ENCODE measurements at regions not wholly inside any gene's neighbourhood (a gene's known extent, or its start where the extent isn't known, plus 50 kb on each side); places are given as distances from the start of the nearest gene placed in this dataset.

DNA sequence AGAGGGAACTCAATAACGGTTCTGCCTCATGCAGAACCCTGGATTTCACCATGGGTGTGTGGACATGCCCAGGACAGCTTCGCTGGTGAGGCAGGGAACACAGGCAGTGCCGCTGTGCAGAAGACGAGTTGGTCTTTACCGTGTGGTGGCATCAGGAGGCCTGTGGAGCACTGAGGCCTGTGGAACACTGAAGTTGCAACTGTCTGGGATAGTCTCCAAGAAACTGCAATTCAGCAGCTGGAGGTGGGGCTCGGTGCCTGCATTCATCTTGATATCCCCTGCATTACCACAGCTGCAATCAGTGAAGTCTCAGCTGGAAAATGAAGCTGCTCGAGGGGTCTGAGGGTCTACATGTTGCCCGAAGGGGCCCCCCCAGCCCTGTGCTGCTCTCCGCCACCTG lies 202.4 kb upstream of the CDH4 start:
- no peak overlapping the region for H3K4me3 ChIP-seq (ENCODE audit: low read depth, low read length)
- no peak for TF ChIP-seq CTCF (IDR thresholded peaks at IDR 0.05; ENCODE audit: low read depth, low read length)

DNA sequence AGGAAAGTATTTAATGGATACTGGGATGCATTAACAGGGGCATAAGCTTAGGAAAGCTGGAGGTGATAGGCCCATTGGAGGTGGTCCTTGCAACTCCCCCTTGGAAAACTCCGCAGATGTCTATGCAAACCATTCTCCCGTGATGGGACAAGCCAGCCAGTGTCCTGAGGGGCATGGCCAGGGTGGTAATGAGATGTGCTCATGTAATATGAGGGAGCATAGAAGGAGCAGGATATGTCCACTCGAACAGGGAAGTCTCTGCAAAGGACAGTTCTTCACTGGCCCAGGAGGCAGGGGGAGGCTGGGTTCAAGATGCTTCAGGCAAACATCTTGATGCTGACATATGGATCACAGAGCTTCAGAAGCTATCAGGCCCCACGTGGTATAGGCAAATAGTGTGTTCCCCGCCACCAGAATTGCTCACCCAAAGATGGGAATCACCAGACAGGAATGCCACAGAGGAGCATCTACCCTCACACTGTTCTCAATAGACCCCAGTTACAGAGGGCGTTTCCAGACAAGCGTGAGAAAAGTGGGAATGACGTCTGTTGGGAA lies 201.6 kb upstream of the CDH4 start:
- no peak for TF ChIP-seq CTCF (IDR thresholded peaks at IDR 0.05; ENCODE audit: low read depth, low read length)
- no peak overlapping the region for H3K4me3 ChIP-seq (ENCODE audit: low read depth, low read length)

DNA sequence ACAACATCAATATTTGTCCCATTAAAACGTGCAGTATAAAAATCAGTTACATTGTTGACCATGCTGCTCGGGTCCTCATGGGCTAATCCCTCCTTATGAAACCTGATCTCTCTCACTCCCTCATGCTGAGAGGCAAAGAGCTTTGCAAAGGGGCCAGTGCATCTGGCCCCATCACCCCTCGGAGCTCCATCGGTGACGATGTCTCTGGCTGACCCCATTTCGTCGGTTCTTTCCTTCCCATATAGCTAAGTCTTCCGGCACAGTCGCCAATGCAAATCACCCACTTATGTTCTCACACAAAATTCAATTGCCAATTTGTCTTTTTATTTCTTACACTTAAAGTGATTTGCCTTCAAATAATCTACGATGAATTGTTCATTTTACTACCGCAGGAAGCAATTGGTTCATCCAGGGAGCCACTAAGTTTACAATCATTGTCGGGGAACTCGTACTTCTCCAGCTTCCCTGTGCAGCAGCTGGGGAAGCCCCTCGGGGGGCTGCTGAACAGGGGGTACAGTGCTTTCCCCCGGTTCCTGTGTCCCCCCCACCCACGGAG lies 199.8 kb upstream of the CDH4 start:
- TF ChIP-seq CTCF (IDR thresholded peaks at IDR 0.05; ENCODE audit: low read depth, low read length), result no peak

GRCh38 chr20:61052776-61053442 lies 199.2 kb upstream of the CDH4 start:
- no peak overlapping the region for H3K4me3 ChIP-seq (ENCODE audit: low read depth, low read length)
- no peak for TF ChIP-seq CTCF (IDR thresholded peaks at IDR 0.05; ENCODE audit: low read depth, low read length)

More for the DNA sequence above, 199.8 kb upstream of the CDH4 start:
- no peak overlapping the region for H3K4me3 ChIP-seq (ENCODE audit: low read depth, low read length)

DNA sequence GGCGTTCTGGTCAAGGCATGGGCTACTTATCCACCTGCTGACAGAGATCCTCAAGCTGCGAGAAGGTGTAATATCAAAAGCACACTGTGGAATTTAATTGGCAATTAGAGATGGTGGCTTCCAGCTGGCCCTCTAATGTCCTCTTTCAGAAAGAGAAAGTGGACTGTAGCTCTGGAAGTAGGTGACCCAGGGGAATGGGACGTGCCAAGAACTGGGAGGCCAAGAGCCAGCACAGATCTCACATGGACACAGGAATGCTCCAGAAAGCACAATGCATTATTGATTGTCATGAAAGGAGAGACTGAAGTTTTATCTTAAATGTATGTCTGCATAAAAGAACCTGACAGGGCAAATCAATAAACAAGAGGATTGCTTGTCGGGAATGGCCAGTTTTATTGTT lies 198.6 kb upstream of the CDH4 start:
- no peak for TF ChIP-seq CTCF (IDR thresholded peaks at IDR 0.05; ENCODE audit: low read depth, low read length)

GRCh38 chr20:61053889-61054288 lies 198.2 kb upstream of the CDH4 start:
- TF ChIP-seq CTCF (IDR thresholded peaks at IDR 0.05; ENCODE audit: low read depth, low read length), result no peak
- no peak overlapping the region for H3K4me3 ChIP-seq (ENCODE audit: low read depth, low read length)

More for the DNA sequence above, 198.6 kb upstream of the CDH4 start:
- no peak overlapping the region for H3K4me3 ChIP-seq (ENCODE audit: low read depth, low read length)

GRCh38 chr20:61054411-61054810 lies 197.7 kb upstream of the CDH4 start:
- no peak for TF ChIP-seq CTCF (IDR thresholded peaks at IDR 0.05; ENCODE audit: low read depth, low read length)
- no peak overlapping the region for H3K4me3 ChIP-seq (ENCODE audit: low read depth, low read length)
